GM21576 (cell line): ENCODE measurements at regions not wholly inside any gene's neighbourhood (a gene's known extent, or its start where the extent isn't known, plus 50 kb on each side); places are given as distances from the start of the nearest gene placed in this dataset.

Experiments used
- ATAC-seq: cut with Tn5 transposase; IDR thresholded peaks from one replicate; pipeline ENCODE4 v1.9.1; 2021; ENCODE audit warnings: mild to moderate bottlenecking, moderate library complexity; ENCODE audit not compliant: unreplicated experiment

- ATAC-seq: no peak
Observed at GRCh38 chr9:11443631-11444030, 830.8 kb upstream of the PTPRD start.

DNA sequence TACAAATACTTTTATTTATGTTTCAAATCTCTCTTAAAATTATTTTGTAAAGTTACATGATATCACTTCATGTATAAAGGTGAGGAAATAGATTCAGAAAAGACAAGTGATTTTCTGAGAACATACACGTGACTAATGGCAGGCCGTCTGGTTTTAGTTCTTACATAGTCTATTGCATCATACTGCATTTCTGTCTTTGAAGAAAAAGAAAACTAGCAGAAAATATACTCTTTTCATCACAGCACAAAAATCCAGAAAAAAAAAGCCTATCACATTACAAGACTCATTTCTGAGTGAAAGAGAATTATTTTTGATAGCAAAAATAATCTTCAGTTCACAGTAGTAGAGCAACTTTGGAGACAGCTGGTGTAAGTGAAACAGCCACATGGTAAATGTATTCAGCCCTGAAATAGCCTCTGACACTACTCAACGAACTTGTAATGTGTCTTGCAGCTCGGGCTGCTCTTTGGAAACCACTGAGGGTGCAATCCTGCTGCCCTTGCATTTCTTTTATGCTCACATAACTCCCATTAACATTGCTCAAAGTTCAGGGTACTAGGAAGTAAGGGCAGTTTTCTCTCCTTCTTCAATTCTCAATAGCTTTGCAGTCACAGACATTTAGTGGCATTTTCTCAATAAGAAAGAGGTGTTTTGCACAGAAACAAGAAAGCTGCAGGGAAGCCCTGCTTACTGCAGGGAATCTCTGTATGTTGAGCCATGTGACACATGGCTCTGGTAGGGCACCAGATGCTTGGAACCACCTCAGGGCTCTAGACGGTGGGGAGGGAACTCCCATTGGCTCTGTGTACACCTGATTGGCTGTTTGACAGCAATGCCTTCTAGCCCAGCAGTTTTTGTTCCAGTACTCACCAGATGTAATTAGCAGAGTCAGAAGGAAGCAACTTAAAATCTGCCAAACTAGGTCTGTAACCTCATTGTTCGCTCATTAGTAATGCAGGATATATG, 845.3 kb upstream of the PTPRD start:
- no peak for ATAC-seq

- ATAC-seq: no peak
Observed at GRCh38 chr9:11469745-11470144, 856.9 kb upstream of the PTPRD start.

DNA sequence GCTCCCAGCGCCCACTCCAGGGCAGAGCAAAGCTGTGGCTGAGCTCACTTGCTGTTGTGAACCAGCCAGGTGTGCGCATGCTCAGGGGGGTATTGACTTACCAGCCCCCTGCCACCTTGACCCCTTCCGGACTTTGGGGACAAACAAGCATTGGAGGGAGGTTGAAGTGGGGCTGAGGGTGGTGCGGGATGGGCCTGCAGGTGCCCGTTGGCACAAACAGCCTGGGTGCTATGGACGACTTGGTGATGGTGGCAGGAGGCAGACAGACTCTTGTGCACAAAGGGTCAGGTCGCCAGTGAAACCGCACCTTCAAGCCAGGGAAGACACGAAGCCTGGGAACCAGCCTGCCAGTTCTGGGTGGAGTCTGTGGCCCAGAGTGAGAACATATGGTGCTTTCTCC, 858.5 kb upstream of the PTPRD start:
- ATAC-seq: no peak

DNA sequence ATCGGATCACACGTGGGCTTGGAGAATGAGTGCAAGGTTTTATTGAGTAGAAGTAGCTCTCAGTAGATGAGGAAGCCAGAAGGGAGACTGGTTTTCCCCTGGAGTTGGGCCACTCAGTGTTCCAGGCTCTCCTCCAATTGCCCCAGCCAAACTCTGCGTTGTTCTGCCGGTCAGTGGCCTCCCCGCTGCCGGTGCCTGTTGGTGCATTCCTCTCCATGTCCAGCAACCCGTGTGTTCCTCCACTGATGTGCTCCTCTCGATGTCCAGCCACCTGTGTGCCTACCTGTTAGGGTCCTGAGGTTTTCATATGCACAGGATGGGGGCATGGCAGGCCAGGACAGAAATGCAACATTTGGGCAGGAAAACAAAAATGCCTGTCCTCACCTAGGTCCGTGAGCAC, 888.0 kb upstream of the PTPRD start:
- no peak for ATAC-seq

DNA sequence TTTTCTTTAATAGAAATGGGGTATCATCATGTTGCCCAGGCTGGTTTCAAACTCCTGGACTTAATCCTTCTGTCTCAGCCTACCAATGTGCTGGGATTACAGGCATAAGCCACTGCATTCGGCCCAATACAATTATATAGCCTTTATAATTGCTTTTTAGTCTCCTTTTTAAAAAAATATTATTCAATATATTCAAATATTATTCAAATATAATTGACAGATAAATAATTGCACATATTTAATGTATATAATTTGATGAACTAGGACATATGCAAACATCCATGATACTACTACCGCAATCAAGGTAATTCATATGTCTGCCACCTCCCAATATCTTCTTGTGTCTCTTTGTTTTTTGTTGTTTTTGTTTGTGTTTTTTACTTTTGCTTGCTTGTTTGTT, 894.2 kb upstream of the PTPRD start:
- no peak for ATAC-seq

GRCh38 chr9:11537566-11537965, 924.8 kb upstream of the PTPRD start:
- ATAC-seq: no peak

GRCh38 chr9:11542781-11543180, 930.0 kb upstream of the PTPRD start:
- no peak for ATAC-seq

DNA sequence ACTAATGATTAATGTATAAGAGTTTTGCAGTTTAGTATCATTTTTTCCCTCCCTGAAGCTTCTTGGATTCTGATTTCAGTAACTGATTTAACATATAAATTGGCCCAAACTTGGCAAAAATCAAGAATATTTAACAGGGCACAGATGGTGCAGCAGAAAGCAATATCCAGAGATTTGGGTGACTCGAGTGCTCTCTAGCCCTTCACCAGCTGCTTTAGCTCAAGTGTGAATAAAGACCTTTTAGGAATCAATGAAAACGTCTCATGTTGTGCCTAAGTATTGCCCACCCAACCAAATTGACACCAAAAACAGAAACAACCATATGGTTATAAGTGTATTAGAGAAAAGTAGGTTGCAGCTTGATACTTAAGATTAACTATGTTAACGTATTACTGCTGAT, 933.4 kb upstream of the PTPRD start:
- no peak for ATAC-seq

- no peak for ATAC-seq
Observed at GRCh38 chr9:11549311-11549794, 936.6 kb upstream of the PTPRD start.

DNA sequence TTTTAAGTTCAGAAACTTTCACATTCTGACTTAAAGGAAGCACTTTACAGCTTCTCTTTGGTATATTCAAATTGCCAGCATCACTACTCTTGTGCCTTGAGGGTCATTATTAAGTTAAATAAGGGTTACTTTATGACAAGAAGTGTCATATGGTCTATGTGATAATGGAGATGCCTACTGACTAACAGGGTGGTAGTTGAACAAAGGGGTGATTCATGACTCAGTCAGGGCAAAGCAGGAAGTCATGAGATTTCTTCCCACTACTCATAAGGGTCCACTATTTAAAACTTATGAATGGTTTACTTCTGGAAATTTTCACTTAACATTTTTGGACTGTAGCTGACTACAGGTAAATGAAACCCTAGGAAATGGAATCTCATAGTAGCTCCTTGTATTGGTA, 938.3 kb upstream of the PTPRD start:
- no peak for ATAC-seq

DNA sequence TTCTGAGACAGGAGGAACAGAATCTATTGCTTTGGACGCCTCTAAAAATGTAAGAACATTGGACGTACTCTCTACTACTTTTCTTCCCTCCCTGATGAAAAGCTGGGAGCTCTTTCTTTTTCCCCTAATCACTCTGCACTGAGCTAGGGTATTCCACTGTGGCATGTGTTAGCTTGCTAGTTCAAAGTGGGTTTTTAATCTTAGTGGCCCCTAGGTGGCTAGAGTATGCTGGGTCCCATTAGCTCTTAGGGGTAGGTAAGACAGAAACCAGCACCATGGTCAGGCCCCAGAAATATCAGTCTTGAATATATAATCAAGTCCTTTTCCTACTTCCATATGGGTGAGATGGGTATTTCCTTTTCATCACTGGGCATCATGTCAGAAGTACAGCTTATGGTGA, 945.2 kb upstream of the PTPRD start:
- ATAC-seq: no peak

GRCh38 chr9:11559001-11559776, 946.4 kb upstream of the PTPRD start:
- no peak for ATAC-seq

DNA sequence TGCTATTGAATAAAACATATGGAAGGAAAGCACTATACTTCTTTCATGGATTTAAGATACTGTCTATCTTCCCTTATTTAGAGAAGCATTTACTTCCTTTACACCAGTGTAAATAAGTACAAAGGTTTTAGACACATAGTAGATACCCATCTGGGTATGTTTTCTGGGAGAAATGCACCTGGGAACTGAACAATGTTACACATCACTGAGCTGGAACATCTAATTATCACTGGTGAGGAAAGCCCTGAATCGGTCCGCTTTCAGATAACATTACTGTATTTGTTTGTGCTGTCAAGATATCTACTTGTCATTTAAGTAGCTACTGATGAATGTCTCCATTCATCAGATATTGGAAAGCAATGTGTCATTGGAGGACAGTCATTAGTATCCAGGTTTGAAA, 964.7 kb upstream of the PTPRD start:
- no peak for ATAC-seq

- no peak for ATAC-seq
Observed at GRCh38 chr9:11595756-11596155, 983.0 kb upstream of the PTPRD start.

DNA sequence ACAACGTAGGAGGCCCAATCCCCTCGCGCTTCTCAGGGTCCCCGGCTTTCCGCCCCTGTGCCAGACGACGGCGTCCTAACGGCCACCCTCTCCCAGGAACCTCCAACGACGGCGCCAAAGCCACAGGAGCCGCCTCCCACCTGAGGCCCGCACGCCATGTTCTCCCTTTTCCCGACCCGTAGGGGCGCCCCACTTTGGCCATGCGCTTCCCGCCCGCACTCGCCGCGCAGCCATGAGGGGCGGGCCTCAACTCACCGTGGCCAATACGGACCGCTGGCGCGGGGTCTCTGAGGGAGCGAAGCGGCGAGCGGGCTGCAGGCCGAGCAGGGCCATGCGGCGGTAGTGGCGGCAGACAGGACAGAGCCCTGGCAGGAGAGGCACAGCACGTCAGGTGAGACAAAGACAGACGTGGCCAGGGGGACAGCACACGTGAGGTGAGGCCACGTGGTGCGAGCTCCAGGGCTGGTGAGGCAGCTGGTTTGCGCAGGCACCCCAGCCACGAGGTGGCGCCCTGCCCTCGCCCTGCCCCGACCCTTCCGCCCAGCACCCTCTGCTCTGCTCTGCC, 1005.5 kb upstream of the PTPRD start:
- ATAC-seq: no peak

GRCh38 chr9:11632691-11633090, 1019.9 kb upstream of the PTPRD start:
- no peak for ATAC-seq

GRCh38 chr9:11646831-11647230, 1034.0 kb upstream of the PTPRD start:
- no peak for ATAC-seq

- ATAC-seq: no peak
Observed at GRCh38 chr9:11653867-11654266, 1039.3 kb upstream of the TYRP1 start.

DNA sequence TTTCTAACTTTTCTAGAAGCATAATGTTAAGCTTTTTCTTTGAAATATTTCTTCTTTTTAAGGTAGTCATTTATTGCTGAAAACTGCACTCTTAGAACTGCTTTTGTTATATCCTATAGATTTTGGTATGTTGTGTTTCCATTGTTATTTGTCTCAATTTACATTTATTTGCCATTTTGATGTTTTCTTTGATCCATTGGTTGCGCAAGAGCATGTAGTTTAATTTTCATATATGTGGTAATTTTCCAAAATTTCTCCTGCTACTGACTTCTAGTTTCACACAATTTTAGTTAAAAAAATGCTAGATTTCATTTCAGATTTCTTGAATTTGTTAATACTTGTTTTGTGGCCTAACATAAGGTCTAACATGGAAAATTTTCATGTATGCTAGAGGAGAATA, 1029.3 kb upstream of the TYRP1 start:
- ATAC-seq: no peak

- ATAC-seq: no peak
Observed at GRCh38 chr9:11676821-11677220, 1016.4 kb upstream of the TYRP1 start.

GRCh38 chr9:11686733-11687132, 1006.5 kb upstream of the TYRP1 start:
- ATAC-seq: no peak
